CD14-positive monocyte (primary cell): ENCODE measurements at regions not wholly inside any gene's neighbourhood (a gene's known extent, or its start where the extent isn't known, plus 50 kb on each side); places are given as distances from the start of the nearest gene placed in this dataset.

Experiments used
- DNase-seq, 3 donors: peaks; one replicate each; pipeline ENCODE4 v3.0.0-alpha.2; 2011 to 2022
- H2AFZ ChIP-seq: 2 replicates; pipeline ENCODE4 v1.6.0; 2012; ENCODE audit warnings: mild to moderate bottlenecking, low read depth, low read length, inconsistent platforms; ENCODE audit not compliant: insufficient read depth, poor library complexity, severe bottlenecking
- H3K27ac ChIP-seq, 2 donors: 1 replicate in 1 of 2; 2 replicates in 1 of 2; pipeline ENCODE4 v1.5.1; 2012 to 2013; ENCODE audit warnings: low read length in 2 of 2, control low read depth in 1 of 2, inconsistent platforms in 1 of 2, low read depth in 1 of 2, mild to moderate bottlenecking in 1 of 2
- H3K27me3 ChIP-seq, 2 donors: one replicate each; pipeline versions ENCODE4 v1.6.0 to v1.6.1; 2011 to 2013; ENCODE audit warnings: low read length in 2 of 2; ENCODE audit not compliant: control insufficient read depth in 2 of 2, insufficient read depth in 2 of 2
- H3K36me3 ChIP-seq, 2 donors: replicated peaks in 1 of 2; 1 replicate in 1 of 2; 2 replicates in 1 of 2; pipeline versions ENCODE4 v1.5.1 to v1.6.1; 2012 to 2013; ENCODE audit warnings: low read length in 2 of 2, control low read depth in 1 of 2, inconsistent platforms in 1 of 2, mild to moderate bottlenecking in 1 of 2; ENCODE audit not compliant: insufficient read depth in 2 of 2, control insufficient read depth in 1 of 2
- H3K4me1 ChIP-seq, 2 donors: 1 replicate in 1 of 2; 2 replicates in 1 of 2; pipeline versions ENCODE4 v1.5.1 to v1.6.1; 2012 to 2013; ENCODE audit warnings: low read length in 2 of 2, control low read depth in 1 of 2, inconsistent platforms in 1 of 2, mild to moderate bottlenecking in 1 of 2, moderate library complexity in 1 of 2; ENCODE audit not compliant: insufficient read depth in 2 of 2, control insufficient read depth in 1 of 2
- H3K4me2 ChIP-seq: replicated peaks from 2 replicates; pipeline ENCODE3; 2012; ENCODE audit warnings: low read length, moderate library complexity, mild to moderate bottlenecking; ENCODE audit not compliant: poor library complexity, severe bottlenecking; ENCODE audit errors: extremely low read depth
- H3K4me3 ChIP-seq, 3 experiments: fragments of 200-600 bp in 1 of 3; sonication (generic) in 1 of 3; replicated peaks in 1 of 3; 1 replicate in 2 of 3; 2 replicates in 1 of 3; pipeline ENCODE4 v1.5.1; 2011 to 2013; ENCODE audit warnings: low read length in 3 of 3, mild to moderate bottlenecking in 3 of 3, control low read depth in 2 of 3, low read depth in 2 of 3, inconsistent platforms in 1 of 3, moderate library complexity in 1 of 3
- H3K79me2 ChIP-seq: 2 replicates; pipeline ENCODE4 v1.6.0; 2012; ENCODE audit warnings: mild to moderate bottlenecking, control low read depth, inconsistent platforms, low read length, moderate library complexity; ENCODE audit not compliant: insufficient read depth
- H3K9ac ChIP-seq: 2 replicates; pipeline ENCODE4 v1.6.0; 2017; ENCODE audit warnings: low read length, mild to moderate bottlenecking; ENCODE audit not compliant: insufficient read depth, poor library complexity, severe bottlenecking
- H3K9me3 ChIP-seq, 2 donors: replicated peaks in 1 of 2; 1 replicate in 1 of 2; 2 replicates in 1 of 2; pipeline versions ENCODE4 v1.5.1 to v1.6.1; 2012 to 2013; ENCODE audit warnings: low read length in 2 of 2, control low read depth in 1 of 2; ENCODE audit not compliant: control insufficient read depth in 1 of 2, insufficient read depth in 1 of 2
- H4K20me1 ChIP-seq: 2 replicates; pipeline ENCODE4 v1.6.0; 2012; ENCODE audit warnings: mild to moderate bottlenecking, low read length, control low read depth, moderate library complexity; ENCODE audit not compliant: insufficient read depth
- H3K27ac Mint-ChIP-seq, 7 donors: one replicate each; pipeline ENCODE4 v1.8.0; 2020; ENCODE audit warnings: mild to moderate bottlenecking in 7 of 7, mixed read lengths in 7 of 7, moderate library complexity in 6 of 7, inconsistent platforms in 2 of 7
- H3K27me3 Mint-ChIP-seq, 3 donors: one replicate each; pipeline ENCODE4 v1.8.0; 2021 to 2022; ENCODE audit warnings: low read depth in 3 of 3, mild to moderate bottlenecking in 3 of 3, mixed read lengths in 3 of 3, moderate library complexity in 3 of 3, inconsistent platforms in 1 of 3
- H3K36me3 Mint-ChIP-seq, 2 donors: one replicate each; pipeline ENCODE4 v1.8.0; 2020; ENCODE audit warnings: mixed read lengths in 2 of 2, inconsistent platforms in 1 of 2, mild to moderate bottlenecking in 1 of 2
- H3K4me1 Mint-ChIP-seq: one replicate; pipeline ENCODE4 v1.8.0; 2020; ENCODE audit warnings: mild to moderate bottlenecking, mixed read lengths
- H3K4me3 Mint-ChIP-seq, 2 donors: one replicate each; pipeline ENCODE4 v1.8.0; 2020; ENCODE audit warnings: mild to moderate bottlenecking in 2 of 2, mixed read lengths in 2 of 2, moderate library complexity in 1 of 2
- H3K9me3 Mint-ChIP-seq, 7 donors: one replicate each; pipeline ENCODE4 v1.8.0; 2020 to 2022; ENCODE audit warnings: mixed read lengths in 7 of 7, mild to moderate bottlenecking in 6 of 7, moderate library complexity in 6 of 7, inconsistent platforms in 2 of 7
- WGBS: methylation state at CpG from one replicate; pipeline ENCODE4 v1.1.5; 2013; ENCODE audit warnings: missing lambda C conversion rate; ENCODE audit not compliant: insufficient coverage; 5-methylcytosine and 5-hydroxymethylcytosine counted together
- intact Hi-C, 2 donors: fragments of 100-400 bp; cut with micrococcal nuclease; formaldehyde crosslinking; loops; one replicate each; pipeline versions ENCODE4 v1.15.0 to v1.15.1; 2023
- TF ChIP-seq, protein P1 (sequence below): fragments of 200-600 bp; IDR thresholded peaks from one replicate; pipeline ENCODE4 v1.8.0; 2022; ENCODE audit warnings: antibody characterized with exemption, mild to moderate bottlenecking

- Histone ChIP-seq H3K4me2 (no peak overlapping the region), H3K79me2 (no peaks in the 10 kb centered on the region), H3K9ac (no peak overlapping the region), H3K4me3 (no peak overlapping the region), H3K9me3 (no peaks in the 10 kb centered on the region), H3K36me3 (no peaks in the 10 kb centered on the region), H2AFZ (no peak overlapping the region), H4K20me1 (no peaks in the 10 kb centered on the region), H3K27ac (no peak overlapping the region), H3K4me1 (peaks cover 55 to 66% of the 10 kb centered on the region in 2 donors), H3K27me3 (no peaks in the 10 kb centered on the region)
- Mint-ChIP-seq H3K27ac (no peak overlapping the region), H3K4me1 (peaks cover 62% of the 10 kb centered on the region), H3K27me3 (peaks cover 0 to 1% (median 1%) of the 10 kb centered on the region in 3 donors), H3K36me3 (no peaks in the 10 kb centered on the region), H3K9me3 (no peaks in the 10 kb centered on the region), H3K4me3 (no peak overlapping the region)
- TF ChIP-seq, protein P1, sequence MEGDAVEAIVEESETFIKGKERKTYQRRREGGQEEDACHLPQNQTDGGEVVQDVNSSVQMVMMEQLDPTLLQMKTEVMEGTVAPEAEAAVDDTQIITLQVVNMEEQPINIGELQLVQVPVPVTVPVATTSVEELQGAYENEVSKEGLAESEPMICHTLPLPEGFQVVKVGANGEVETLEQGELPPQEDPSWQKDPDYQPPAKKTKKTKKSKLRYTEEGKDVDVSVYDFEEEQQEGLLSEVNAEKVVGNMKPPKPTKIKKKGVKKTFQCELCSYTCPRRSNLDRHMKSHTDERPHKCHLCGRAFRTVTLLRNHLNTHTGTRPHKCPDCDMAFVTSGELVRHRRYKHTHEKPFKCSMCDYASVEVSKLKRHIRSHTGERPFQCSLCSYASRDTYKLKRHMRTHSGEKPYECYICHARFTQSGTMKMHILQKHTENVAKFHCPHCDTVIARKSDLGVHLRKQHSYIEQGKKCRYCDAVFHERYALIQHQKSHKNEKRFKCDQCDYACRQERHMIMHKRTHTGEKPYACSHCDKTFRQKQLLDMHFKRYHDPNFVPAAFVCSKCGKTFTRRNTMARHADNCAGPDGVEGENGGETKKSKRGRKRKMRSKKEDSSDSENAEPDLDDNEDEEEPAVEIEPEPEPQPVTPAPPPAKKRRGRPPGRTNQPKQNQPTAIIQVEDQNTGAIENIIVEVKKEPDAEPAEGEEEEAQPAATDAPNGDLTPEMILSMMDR: no peak
- 100% methylated on average over 3 of the region's 5 CpGs for WGBS
- DNase-seq: no peak
- intact Hi-C loops: no loop called here
Measured at GRCh38 chr11:95358511-95359340, 127.7 kb upstream of the SESN3 start.

- Histone ChIP-seq H3K27me3 (no peaks in the 10 kb centered on the region), H3K4me3 (no peak overlapping the region), H3K9ac (no peak overlapping the region), H3K9me3 (no peaks in the 10 kb centered on the region), H4K20me1 (no peaks in the 10 kb centered on the region), H2AFZ (no peak overlapping the region), H3K4me1 (peaks cover 12 to 21% of the 10 kb centered on the region in 2 donors), H3K36me3 (no peaks in the 10 kb centered on the region), H3K4me2 (no peak overlapping the region), H3K79me2 (no peaks in the 10 kb centered on the region), H3K27ac (no peak overlapping the region)
- Mint-ChIP-seq H3K9me3 (peaks cover 0 to 6% (median 3%) of the 10 kb centered on the region in 7 donors), H3K27ac (no peak overlapping the region), H3K36me3 (peaks cover 0 to 2% of the 10 kb centered on the region in 2 donors), H3K27me3 (peaks cover 0 to 1% (median 0%) of the 10 kb centered on the region in 3 donors), H3K4me1 (peaks cover 32% of the 10 kb centered on the region), H3K4me3 (no peak overlapping the region)
- intact Hi-C loops: no loop called here
- no peak for DNase-seq
- TF ChIP-seq, protein P1: no peak
Measured at GRCh38 chr11:95354304-95354703, 123.3 kb upstream of the SESN3 start.
